HG03469 (cell line): ENCODE measurements at regions not wholly inside any gene's neighbourhood (a gene's known extent, or its start where the extent isn't known, plus 50 kb on each side); places are given as distances from the start of the nearest gene placed in this dataset.

Experiments
- ATAC-seq: cut with Tn5 transposase; IDR thresholded peaks from one replicate; pipeline ENCODE4 v1.9.1; 2021; ENCODE audit warnings: mild to moderate bottlenecking, moderate library complexity, moderate number of reproducible peaks; ENCODE audit not compliant: unreplicated experiment

- no peak for ATAC-seq
These were observed 128.9 kb upstream of the GATA6 start for GRCh38 chr18:22040533-22040932.

- ATAC-seq, result no peak
These were observed 125.6 kb upstream of the GATA6 start for GRCh38 chr18:22043837-22044236.

GRCh38 chr18:22044474-22045220, 124.7 kb upstream of the GATA6 start:
- ATAC-seq, result no peak

- ATAC-seq, result no peak
These were observed 124.0 kb upstream of the GATA6 start for GRCh38 chr18:22045221-22045918.

- ATAC-seq, result no peak
These were observed 122.9 kb upstream of the GATA6 start for GRCh38 chr18:22046473-22046872.

GRCh38 chr18:22047485-22047884, 121.9 kb upstream of the GATA6 start:
- ATAC-seq, result no peak

- no peak for ATAC-seq
These were observed 121.2 kb upstream of the GATA6 start for GRCh38 chr18:22048221-22048620.

GRCh38 chr18:22048932-22049615, 120.3 kb upstream of the GATA6 start:
- ATAC-seq, result no peak

GRCh38 chr18:22052405-22053105, 116.8 kb upstream of the GATA6 start:
- ATAC-seq, result no peak

- no peak for ATAC-seq
These were observed 113.7 kb upstream of the GATA6 start for GRCh38 chr18:22055466-22056238.

GRCh38 chr18:22056950-22057349, 112.4 kb upstream of the GATA6 start:
- no peak for ATAC-seq

GRCh38 chr18:22057908-22058527, 111.4 kb upstream of the GATA6 start:
- no peak for ATAC-seq

GRCh38 chr18:22060361-22060760, 109.0 kb upstream of the GATA6 start:
- no peak for ATAC-seq

GRCh38 chr18:22063102-22063501, 106.3 kb upstream of the GATA6 start:
- ATAC-seq, result no peak

- no peak for ATAC-seq
These were observed 105.7 kb upstream of the GATA6 start for GRCh38 chr18:22063672-22064071.

- no peak for ATAC-seq
These were observed 104.8 kb upstream of the GATA6 start for GRCh38 chr18:22064581-22064980.

GRCh38 chr18:22065311-22065710, 104.1 kb upstream of the GATA6 start:
- ATAC-seq, result no peak

GRCh38 chr18:22066083-22066485, 103.3 kb upstream of the GATA6 start:
- no peak for ATAC-seq

GRCh38 chr18:22067109-22067508, 102.3 kb upstream of the GATA6 start:
- ATAC-seq, result no peak

GRCh38 chr18:22067682-22068081, 101.7 kb upstream of the GATA6 start:
- ATAC-seq, result no peak
